NCI-H2227 (cell line): ENCODE measurements at regions not wholly inside any gene's neighbourhood (a gene's known extent, or its start where the extent isn't known, plus 50 kb on each side); places are given as distances from the start of the nearest gene placed in this dataset.

Source experiments
- DNase-seq: peaks from one replicate; lab custom pipeline; 2025; ENCODE audit not compliant: unreplicated experiment; lab: John Stamatoyannopoulos, UW

- DNase-seq = no peak
Observed at GRCh38 chr11:127627629-127628457, 627.3 kb upstream of the KIRREL3 start.

- no peak for DNase-seq
Observed at GRCh38 chr11:127627204-127627603, 626.6 kb upstream of the KIRREL3 start.

- DNase-seq = no peak
Observed at GRCh38 chr11:127625402-127625801, 624.8 kb upstream of the KIRREL3 start.

- DNase-seq = no peak
Observed at GRCh38 chr11:127624306-127624856, 623.8 kb upstream of the KIRREL3 start.

GRCh38 chr11:127622686-127623085, 622.1 kb upstream of the KIRREL3 start:
- no peak for DNase-seq

GRCh38 chr11:127620671-127621070, 620.1 kb upstream of the KIRREL3 start:
- DNase-seq = no peak

GRCh38 chr11:127619946-127620345, 619.4 kb upstream of the KIRREL3 start:
- no peak for DNase-seq

GRCh38 chr11:127618721-127619120, 618.2 kb upstream of the KIRREL3 start:
- DNase-seq = no peak

- DNase-seq = no peak
Observed at GRCh38 chr11:127616158-127616557, 615.6 kb upstream of the KIRREL3 start.

GRCh38 chr11:127612607-127613006, 612.0 kb upstream of the KIRREL3 start:
- no peak for DNase-seq

GRCh38 chr11:127609025-127609773, 608.6 kb upstream of the KIRREL3 start:
- no peak for DNase-seq

GRCh38 chr11:127607487-127608085, 607.0 kb upstream of the KIRREL3 start:
- DNase-seq = no peak

- DNase-seq = no peak
Observed at GRCh38 chr11:127601578-127601977, 601.0 kb upstream of the KIRREL3 start.

GRCh38 chr11:127600674-127601073, 600.1 kb upstream of the KIRREL3 start:
- DNase-seq = no peak

- DNase-seq = no peak
Observed at GRCh38 chr11:127598476-127598875, 597.9 kb upstream of the KIRREL3 start.

- DNase-seq = no peak
Observed at GRCh38 chr11:127596433-127596832, 595.9 kb upstream of the KIRREL3 start.

- no peak for DNase-seq
Observed at GRCh38 chr11:127592371-127592770, 591.8 kb upstream of the KIRREL3 start.

GRCh38 chr11:127590314-127590713, 589.7 kb upstream of the KIRREL3 start:
- DNase-seq = no peak

- DNase-seq = no peak
Observed at GRCh38 chr11:127588431-127588830, 587.9 kb upstream of the KIRREL3 start.

GRCh38 chr11:127587511-127587910, 586.9 kb upstream of the KIRREL3 start:
- no peak for DNase-seq

- no peak for DNase-seq
Observed at GRCh38 chr11:127576210-127576609, 575.6 kb upstream of the KIRREL3 start.

GRCh38 chr11:127574478-127574877, 573.9 kb upstream of the KIRREL3 start:
- DNase-seq = no peak
